ENCODE measurements at regions not wholly inside any gene's neighbourhood (a gene's known extent, or its start where the extent isn't known, plus 50 kb on each side); places are given as distances from the start of the nearest gene placed in this dataset.

- Histone ChIP-seq H3K9me3 (ENCODE audit: insufficient read depth, low read depth, low read length) (no peaks in the 10 kb centered on the region), H3K4me3 (ENCODE audit: low read length, poor library complexity, severe bottlenecking) (no peak overlapping the region), H3K4me2 (ENCODE audit: low read depth, low read length, poor library complexity, severe bottlenecking) (no peak overlapping the region), H3F3A (ENCODE audit: low read depth) (no peaks in the 10 kb centered on the region), H3K79me2 (ENCODE audit: insufficient read depth, low read length) (no peaks in the 10 kb centered on the region), H3K9me2 (replicated peaks; ENCODE audit: low read depth, low read length) (no peaks in the 10 kb centered on the region), H3K9ac (ENCODE audit: low read depth, low read length, poor library complexity, severe bottlenecking) (no peak overlapping the region), H3K36me3 (ENCODE audit: insufficient read depth, low read length) (no peaks in the 10 kb centered on the region), H3K4me1 (ENCODE audit: insufficient read depth, low read length, poor library complexity, severe bottlenecking) (no peaks in the 10 kb centered on the region), H4K20me1 (ENCODE audit: insufficient read depth, low read length, poor library complexity, severe bottlenecking) (no peaks in the 10 kb centered on the region), H2AFZ (ENCODE audit: low read length) (no peak overlapping the region), H3K27me3 (ENCODE audit: insufficient read depth, low read length, poor library complexity, severe bottlenecking) (no peaks in the 10 kb centered on the region)
- TF ChIP-seq CTCF (conservative IDR thresholded peaks at IDR 0.05; ENCODE audit: low read length): no peak
- TF ChIP-seq EZH2phosphoT487 (IDR thresholded peaks at IDR 0.05; ENCODE audit: borderline replicate concordance): no peak
These were observed 76.2 kb upstream of the KIAA1217 start for GRCh38 chr10:24132741-24133140.

GRCh38 chr10:24133835-24134234, 75.1 kb upstream of the KIAA1217 start:
- no peaks in the 10 kb centered on the region for H3K4me1 ChIP-seq (ENCODE audit: insufficient read depth, low read length, poor library complexity, severe bottlenecking)
- no peaks in the 10 kb centered on the region for H3K9me2 ChIP-seq (replicated peaks; ENCODE audit: low read depth, low read length)
- no peak overlapping the region for H2AFZ ChIP-seq (ENCODE audit: low read length)
- no peaks in the 10 kb centered on the region for H3K27me3 ChIP-seq (ENCODE audit: insufficient read depth, low read length, poor library complexity, severe bottlenecking)
- no peak overlapping the region for H3K4me3 ChIP-seq (ENCODE audit: low read length, poor library complexity, severe bottlenecking)
- H4K20me1 ChIP-seq (ENCODE audit: insufficient read depth, low read length, poor library complexity, severe bottlenecking): no peaks in the 10 kb centered on the region
- no peaks in the 10 kb centered on the region for H3K79me2 ChIP-seq (ENCODE audit: insufficient read depth, low read length)
- no peaks in the 10 kb centered on the region for H3K9me3 ChIP-seq (ENCODE audit: insufficient read depth, low read depth, low read length)
- H3K9ac ChIP-seq (ENCODE audit: low read depth, low read length, poor library complexity, severe bottlenecking): no peak overlapping the region
- H3K36me3 ChIP-seq (ENCODE audit: insufficient read depth, low read length): no peaks in the 10 kb centered on the region
- H3K4me2 ChIP-seq (ENCODE audit: low read depth, low read length, poor library complexity, severe bottlenecking): no peak overlapping the region
- H3F3A ChIP-seq (ENCODE audit: low read depth): no peaks in the 10 kb centered on the region
- TF ChIP-seq EZH2phosphoT487 (IDR thresholded peaks at IDR 0.05; ENCODE audit: borderline replicate concordance) (no peak), CTCF (conservative IDR thresholded peaks at IDR 0.05; ENCODE audit: low read length) (no peak)

- Histone ChIP-seq H3K4me1 (ENCODE audit: insufficient read depth, low read length, poor library complexity, severe bottlenecking) (no peaks in the 10 kb centered on the region), H3K27me3 (ENCODE audit: insufficient read depth, low read length, poor library complexity, severe bottlenecking) (no peaks in the 10 kb centered on the region), H3K9me3 (ENCODE audit: insufficient read depth, low read depth, low read length) (peaks cover 7% of the 10 kb centered on the region; the same call in 1 of the 2 replicates), H3K9me2 (replicated peaks; ENCODE audit: low read depth, low read length) (no peaks in the 10 kb centered on the region), H3K4me2 (ENCODE audit: low read depth, low read length, poor library complexity, severe bottlenecking) (no peak overlapping the region), H3K79me2 (ENCODE audit: insufficient read depth, low read length) (no peaks in the 10 kb centered on the region), H3K36me3 (ENCODE audit: insufficient read depth, low read length) (no peaks in the 10 kb centered on the region), H3K9ac (ENCODE audit: low read depth, low read length, poor library complexity, severe bottlenecking) (no peak overlapping the region), H2AFZ (ENCODE audit: low read length) (no peak overlapping the region), H3F3A (ENCODE audit: low read depth) (no peaks in the 10 kb centered on the region), H4K20me1 (ENCODE audit: insufficient read depth, low read length, poor library complexity, severe bottlenecking) (no peaks in the 10 kb centered on the region), H3K4me3 (ENCODE audit: low read length, poor library complexity, severe bottlenecking) (no peak overlapping the region)
- TF ChIP-seq CTCF (conservative IDR thresholded peaks at IDR 0.05; ENCODE audit: low read length) (no peak), EZH2phosphoT487 (IDR thresholded peaks at IDR 0.05; ENCODE audit: borderline replicate concordance) (no peak)
These were observed 72.9 kb upstream of the KIAA1217 start for GRCh38 chr10:24136070-24136469.
